IPS-18c (cell line): ENCODE measurements at regions not wholly inside any gene's neighbourhood (a gene's known extent, or its start where the extent isn't known, plus 50 kb on each side); places are given as distances from the start of the nearest gene placed in this dataset.

Source experiments
- H3K4me3 ChIP-seq: 2 replicates; pipeline ENCODE4 v1.7.0; 2013; ENCODE audit warnings: low read depth, mild to moderate bottlenecking, low read length, moderate library complexity; ENCODE audit not compliant: insufficient read depth
- H3K9me3 ChIP-seq: one replicate; pipeline ENCODE4 v1.6.1; 2013; ENCODE audit warnings: mild to moderate bottlenecking, low read length, moderate library complexity; ENCODE audit not compliant: control insufficient read depth, insufficient read depth

- Histone ChIP-seq H3K9me3 (no peaks in the 10 kb centered on the region), H3K4me3 (no peak overlapping the region)
Measured at GRCh38 chr4:41318839-41319530, 62.3 kb downstream of the UCHL1 start.

GRCh38 chr4:41319553-41319952, 62.8 kb downstream of the UCHL1 start:
- H3K4me3 ChIP-seq: no peak overlapping the region
- no peaks in the 10 kb centered on the region for H3K9me3 ChIP-seq

- no peak overlapping the region for H3K4me3 ChIP-seq
- no peaks in the 10 kb centered on the region for H3K9me3 ChIP-seq
Measured at GRCh38 chr4:41320278-41320677, 63.5 kb downstream of the UCHL1 start.

GRCh38 chr4:41320786-41321185, 64.1 kb downstream of the UCHL1 start:
- Histone ChIP-seq H3K4me3 (no peak overlapping the region), H3K9me3 (no peaks in the 10 kb centered on the region)

- no peaks in the 10 kb centered on the region for H3K9me3 ChIP-seq
- no peak overlapping the region for H3K4me3 ChIP-seq
Measured at GRCh38 chr4:41321216-41321945, 64.7 kb downstream of the UCHL1 start.

GRCh38 chr4:41322617-41323016, 65.9 kb downstream of the UCHL1 start:
- Histone ChIP-seq H3K9me3 (no peaks in the 10 kb centered on the region), H3K4me3 (no peak overlapping the region)

- Histone ChIP-seq H3K9me3 (no peaks in the 10 kb centered on the region), H3K4me3 (no peak overlapping the region)
Measured at GRCh38 chr4:41323179-41323578, 66.5 kb downstream of the UCHL1 start.

- no peak overlapping the region for H3K4me3 ChIP-seq
- H3K9me3 ChIP-seq: no peaks in the 10 kb centered on the region
Measured at GRCh38 chr4:41323706-41324105, 67.0 kb downstream of the UCHL1 start.

- Histone ChIP-seq H3K9me3 (no peaks in the 10 kb centered on the region), H3K4me3 (no peak overlapping the region)
Measured at GRCh38 chr4:41324861-41325260, 68.1 kb downstream of the UCHL1 start.

- no peaks in the 10 kb centered on the region for H3K9me3 ChIP-seq
- H3K4me3 ChIP-seq: no peak overlapping the region
Measured at GRCh38 chr4:41325901-41326300, 69.2 kb downstream of the UCHL1 start.

GRCh38 chr4:41326776-41327175, 70.0 kb downstream of the UCHL1 start:
- Histone ChIP-seq H3K9me3 (no peaks in the 10 kb centered on the region), H3K4me3 (no peak overlapping the region)

- no peaks in the 10 kb centered on the region for H3K9me3 ChIP-seq
- no peak overlapping the region for H3K4me3 ChIP-seq
Measured at GRCh38 chr4:41327770-41328169, 71.0 kb downstream of the UCHL1 start.

- Histone ChIP-seq H3K4me3 (no peak overlapping the region), H3K9me3 (no peaks in the 10 kb centered on the region)
Measured at GRCh38 chr4:41329361-41329760, 72.6 kb downstream of the UCHL1 start.

GRCh38 chr4:41331224-41331623, 74.5 kb downstream of the UCHL1 start:
- no peak overlapping the region for H3K4me3 ChIP-seq
- H3K9me3 ChIP-seq: no peaks in the 10 kb centered on the region

GRCh38 chr4:41332510-41333054, 75.9 kb downstream of the UCHL1 start:
- Histone ChIP-seq H3K9me3 (no peaks in the 10 kb centered on the region), H3K4me3 (no peak overlapping the region)

GRCh38 chr4:41334182-41334581, 77.5 kb downstream of the UCHL1 start:
- H3K4me3 ChIP-seq: no peak overlapping the region
- no peaks in the 10 kb centered on the region for H3K9me3 ChIP-seq

GRCh38 chr4:41339812-41340809, 83.4 kb downstream of the UCHL1 start:
- no peak overlapping the region for H3K4me3 ChIP-seq
- H3K9me3 ChIP-seq: no peaks in the 10 kb centered on the region
